CD8-positive, alpha-beta memory T cell (primary cell): ENCODE measurements at regions not wholly inside any gene's neighbourhood (a gene's known extent, or its start where the extent isn't known, plus 50 kb on each side); places are given as distances from the start of the nearest gene placed in this dataset.

ENCODE experiments used
- CTCF ChIA-PET: fragments of 350-600 bp; sonication (Branson Sonifier 250); formaldehyde crosslinking; loops from one replicate; lab custom pipeline; 2021; ENCODE audit warnings: antibody characterized with exemption; lab: Charles Lee
- POLR2A ChIA-PET: fragments of 350-600 bp; sonication (Branson Sonifier 250); formaldehyde crosslinking; loops from one replicate; lab custom pipeline; 2021; ENCODE audit warnings: antibody characterized with exemption; lab: Charles Lee
- DNase-seq, 5 donors: peaks; one replicate each; pipeline versions ENCODE4 v3.0.0 to v3.0.0-alpha.2; 2020 to 2022; ENCODE audit warnings: mixed read lengths in 1 of 5
- H3K27ac ChIP-seq: one replicate; pipeline ENCODE4 v1.7.0; 2013; ENCODE audit warnings: low read depth, mild to moderate bottlenecking, low read length, moderate library complexity
- H3K27me3 ChIP-seq: 2 replicates; pipeline ENCODE4 v1.7.0; 2013; ENCODE audit warnings: low read length, mild to moderate bottlenecking; ENCODE audit not compliant: insufficient read depth, poor library complexity, severe bottlenecking
- H3K36me3 ChIP-seq: 2 replicates; pipeline ENCODE4 v1.7.0; 2013; ENCODE audit warnings: mild to moderate bottlenecking, low read length, moderate library complexity; ENCODE audit not compliant: insufficient read depth
- H3K4me1 ChIP-seq: 2 replicates; pipeline ENCODE4 v1.7.0; 2013; ENCODE audit warnings: mild to moderate bottlenecking, low read length, moderate library complexity; ENCODE audit not compliant: insufficient read depth
- H3K4me3 ChIP-seq: 2 replicates; pipeline ENCODE4 v1.7.0; 2013; ENCODE audit warnings: mild to moderate bottlenecking, low read length
- H3K9me3 ChIP-seq: 2 replicates; pipeline ENCODE4 v1.7.0; 2013; ENCODE audit warnings: mild to moderate bottlenecking, low read length
- H3K27ac Mint-ChIP-seq, 8 donors: one replicate each; pipeline ENCODE4 v1.8.0; 2020 to 2021; ENCODE audit warnings: mixed read lengths in 8 of 8, mild to moderate bottlenecking in 6 of 8, inconsistent platforms in 3 of 8, moderate library complexity in 3 of 8
- H3K27me3 Mint-ChIP-seq, 2 donors: one replicate each; pipeline ENCODE4 v1.8.0; 2020 to 2021; ENCODE audit warnings: mixed read lengths in 2 of 2, mild to moderate bottlenecking in 1 of 2, moderate library complexity in 1 of 2
- H3K36me3 Mint-ChIP-seq, 3 donors: one replicate each; pipeline ENCODE4 v1.8.0; 2020 to 2021; ENCODE audit warnings: mixed read lengths in 3 of 3, inconsistent platforms in 1 of 3, mild to moderate bottlenecking in 1 of 3
- H3K4me1 Mint-ChIP-seq, 3 donors: one replicate each; pipeline ENCODE4 v1.8.0; 2020 to 2021; ENCODE audit warnings: mixed read lengths in 3 of 3, inconsistent platforms in 1 of 3, mild to moderate bottlenecking in 1 of 3
- H3K4me3 Mint-ChIP-seq, 7 donors: one replicate each; pipeline ENCODE4 v1.8.0; 2020 to 2021; ENCODE audit warnings: mixed read lengths in 7 of 7, mild to moderate bottlenecking in 6 of 7, moderate library complexity in 4 of 7, inconsistent platforms in 2 of 7
- H3K9me3 Mint-ChIP-seq, 5 donors: one replicate each; pipeline ENCODE4 v1.8.0; 2020 to 2022; ENCODE audit warnings: mixed read lengths in 5 of 5, mild to moderate bottlenecking in 3 of 5, moderate library complexity in 2 of 5, inconsistent platforms in 1 of 5

DNA sequence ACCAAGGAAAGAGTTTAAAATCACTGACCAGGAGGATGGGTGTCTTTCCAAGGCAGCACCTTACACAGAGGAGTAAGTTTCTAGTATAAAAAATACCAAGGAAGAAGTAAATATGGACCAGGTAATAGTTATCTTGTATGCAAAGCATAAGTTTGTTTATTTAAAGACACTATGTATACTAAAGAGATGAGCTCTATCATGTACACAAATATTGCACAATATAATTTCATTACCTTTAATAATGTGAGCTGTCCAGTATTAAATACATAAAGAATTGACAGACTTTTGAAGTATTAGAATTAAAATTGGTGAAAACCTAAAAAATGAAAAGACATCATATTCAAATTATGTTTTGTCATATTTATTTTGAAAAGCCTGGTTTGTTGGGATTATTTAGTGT, 322.0 kb upstream of the MIR17HG start:
- Histone ChIP-seq H3K4me1 (no peaks in the 10 kb centered on the region), H3K36me3 (no peaks in the 10 kb centered on the region), H3K27me3 (no peaks in the 10 kb centered on the region), H3K4me3 (no peak overlapping the region), H3K27ac (no peak overlapping the region), H3K9me3 (no peaks in the 10 kb centered on the region)
- no peaks in the 10 kb centered on the region for H3K36me3 Mint-ChIP-seq
- H3K9me3 Mint-ChIP-seq, result peaks cover 2 to 7% (median 5%) of the 10 kb centered on the region in 5 donors
- no peaks in the 10 kb centered on the region for H3K4me1 Mint-ChIP-seq
- H3K4me3 Mint-ChIP-seq, result no peak overlapping the region
- H3K27ac Mint-ChIP-seq, result no peak overlapping the region
- no peaks in the 10 kb centered on the region for H3K27me3 Mint-ChIP-seq
- CTCF ChIA-PET, result no interaction called here
- no peak for DNase-seq
- POLR2A ChIA-PET, result no interaction called here

DNA sequence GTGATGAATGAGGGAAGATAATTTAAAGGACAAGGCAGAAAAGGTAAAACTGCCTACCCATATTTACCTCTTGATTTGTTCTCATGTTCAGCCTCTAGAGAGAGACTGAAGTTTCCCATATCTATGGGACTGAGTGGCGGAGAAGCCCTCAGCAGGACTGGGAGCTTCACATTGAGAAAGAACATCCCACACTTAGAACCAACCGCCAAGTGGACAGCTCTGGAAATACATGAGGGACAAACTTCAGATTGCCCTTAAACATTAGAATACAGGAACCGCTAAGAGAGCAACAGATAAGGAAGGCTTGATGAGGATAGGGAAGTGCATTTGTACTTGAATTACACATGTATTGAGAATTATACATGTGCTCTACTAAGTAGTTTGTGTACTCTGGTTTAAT, 316.0 kb upstream of the MIR17HG start:
- CTCF ChIA-PET, result no interaction called here
- H3K9me3 ChIP-seq, result no peaks in the 10 kb centered on the region
- no peak overlapping the region for H3K27ac ChIP-seq
- no peak overlapping the region for H3K27ac Mint-ChIP-seq
- no peak overlapping the region for H3K4me3 ChIP-seq
- H3K27me3 Mint-ChIP-seq, result no peaks in the 10 kb centered on the region
- no peaks in the 10 kb centered on the region for H3K36me3 Mint-ChIP-seq
- no peaks in the 10 kb centered on the region for H3K4me1 Mint-ChIP-seq
- H3K4me3 Mint-ChIP-seq, result no peak overlapping the region
- no peaks in the 10 kb centered on the region for H3K27me3 ChIP-seq
- DNase-seq, result no peak
- no peaks in the 10 kb centered on the region for H3K4me1 ChIP-seq
- H3K9me3 Mint-ChIP-seq, result peaks cover 0 to 10% (median 5%) of the 10 kb centered on the region in 5 donors
- POLR2A ChIA-PET, result no interaction called here
- no peaks in the 10 kb centered on the region for H3K36me3 ChIP-seq

DNA sequence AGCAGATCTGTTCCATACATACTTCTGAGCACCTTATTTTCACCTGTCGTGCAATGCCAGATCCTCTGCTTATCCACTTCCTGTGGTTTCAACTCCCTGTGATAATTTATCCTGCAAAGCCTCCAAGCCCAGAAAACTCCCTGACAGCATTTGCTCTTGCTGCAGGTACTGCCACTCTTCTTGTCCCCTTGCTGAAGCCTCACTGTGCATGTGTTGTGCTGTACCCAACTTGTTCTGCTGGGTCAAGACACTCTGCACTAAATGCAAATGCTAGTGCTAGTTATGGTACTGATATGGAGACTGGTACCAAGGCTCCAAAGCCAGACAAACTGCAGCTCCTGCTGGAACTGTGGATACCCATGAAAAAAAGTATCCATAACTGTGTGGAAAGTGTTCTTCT, 315.4 kb upstream of the MIR17HG start:
- Mint-ChIP-seq H3K27me3 (no peaks in the 10 kb centered on the region), H3K9me3 (peaks cover 2 to 11% (median 4%) of the 10 kb centered on the region in 5 donors), H3K36me3 (no peaks in the 10 kb centered on the region), H3K27ac (no peak overlapping the region), H3K4me3 (no peak overlapping the region), H3K4me1 (no peaks in the 10 kb centered on the region)
- no peaks in the 10 kb centered on the region for H3K36me3 ChIP-seq
- DNase-seq, result no peak
- POLR2A ChIA-PET, result no interaction called here
- H3K4me1 ChIP-seq, result no peaks in the 10 kb centered on the region
- H3K4me3 ChIP-seq, result no peak overlapping the region
- H3K9me3 ChIP-seq, result no peaks in the 10 kb centered on the region
- H3K27ac ChIP-seq, result no peak overlapping the region
- CTCF ChIA-PET, result no interaction called here
- H3K27me3 ChIP-seq, result no peaks in the 10 kb centered on the region

DNA sequence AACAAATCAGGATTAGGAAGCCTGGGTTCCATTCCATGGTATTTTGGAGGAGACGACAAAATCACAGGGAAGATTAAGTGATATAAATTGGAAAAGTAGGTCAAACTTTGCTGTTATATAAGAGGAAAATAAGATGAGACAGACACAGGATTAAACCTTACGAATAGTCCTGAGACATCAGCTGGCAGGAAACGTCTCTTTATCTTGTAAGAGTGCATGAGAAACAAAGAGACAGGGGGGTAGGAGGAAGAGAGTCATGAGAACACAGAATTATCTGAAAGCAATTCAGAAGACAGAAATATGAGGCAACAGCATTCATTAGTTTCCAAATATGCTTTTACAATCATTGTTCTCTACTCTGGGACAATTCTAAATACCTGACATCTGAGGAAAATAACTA, 310.6 kb upstream of the MIR17HG start:
- H3K27ac Mint-ChIP-seq, result no peak overlapping the region
- POLR2A ChIA-PET, result no interaction called here

GRCh38 chr13:91042870-91043269, 304.6 kb upstream of the MIR17HG start:
- no peaks in the 10 kb centered on the region for H3K9me3 Mint-ChIP-seq

More for the DNA sequence above, 310.6 kb upstream of the MIR17HG start:
- Histone ChIP-seq H3K27me3 (no peaks in the 10 kb centered on the region), H3K9me3 (no peaks in the 10 kb centered on the region), H3K4me3 (no peak overlapping the region), H3K27ac (no peak overlapping the region), H3K36me3 (no peaks in the 10 kb centered on the region), H3K4me1 (no peaks in the 10 kb centered on the region)
- no peak for DNase-seq
- H3K4me1 Mint-ChIP-seq, result no peaks in the 10 kb centered on the region
- H3K9me3 Mint-ChIP-seq, result peaks cover 0 to 8% (median 3%) of the 10 kb centered on the region in 5 donors
- CTCF ChIA-PET, result no interaction called here
- no peaks in the 10 kb centered on the region for H3K27me3 Mint-ChIP-seq
- no peak overlapping the region for H3K4me3 Mint-ChIP-seq
- H3K36me3 Mint-ChIP-seq, result no peaks in the 10 kb centered on the region

GRCh38 chr13:91045351-91046034, 302.0 kb upstream of the MIR17HG start:
- CTCF ChIA-PET, result no interaction called here
- no peaks in the 10 kb centered on the region for H3K27me3 ChIP-seq
- no peaks in the 10 kb centered on the region for H3K4me1 ChIP-seq
- H3K27ac Mint-ChIP-seq, result no peak overlapping the region
- H3K36me3 ChIP-seq, result no peaks in the 10 kb centered on the region
- H3K36me3 Mint-ChIP-seq, result no peaks in the 10 kb centered on the region
- H3K9me3 ChIP-seq, result no peaks in the 10 kb centered on the region
- H3K4me3 Mint-ChIP-seq, result no peak overlapping the region
- H3K27ac ChIP-seq, result no peak overlapping the region
- POLR2A ChIA-PET, result no interaction called here
- no peak for DNase-seq
- H3K4me3 ChIP-seq, result no peak overlapping the region
- H3K27me3 Mint-ChIP-seq, result no peaks in the 10 kb centered on the region
- peaks cover 0 to 2% (median 0%) of the 10 kb centered on the region in 5 donors for H3K9me3 Mint-ChIP-seq
- no peaks in the 10 kb centered on the region for H3K4me1 Mint-ChIP-seq

More at GRCh38 chr13:91042870-91043269, 304.6 kb upstream of the MIR17HG start:
- Histone ChIP-seq H3K9me3 (no peaks in the 10 kb centered on the region), H3K27ac (no peak overlapping the region), H3K36me3 (no peaks in the 10 kb centered on the region), H3K4me1 (no peaks in the 10 kb centered on the region), H3K27me3 (no peaks in the 10 kb centered on the region), H3K4me3 (no peak overlapping the region)
- H3K4me1 Mint-ChIP-seq, result no peaks in the 10 kb centered on the region
- H3K27ac Mint-ChIP-seq, result no peak overlapping the region
- ChIA-PET POLR2A (no interaction called here), CTCF (no interaction called here)
- DNase-seq, result no peak
- no peaks in the 10 kb centered on the region for H3K36me3 Mint-ChIP-seq
- H3K27me3 Mint-ChIP-seq, result no peaks in the 10 kb centered on the region
- no peak overlapping the region for H3K4me3 Mint-ChIP-seq

DNA sequence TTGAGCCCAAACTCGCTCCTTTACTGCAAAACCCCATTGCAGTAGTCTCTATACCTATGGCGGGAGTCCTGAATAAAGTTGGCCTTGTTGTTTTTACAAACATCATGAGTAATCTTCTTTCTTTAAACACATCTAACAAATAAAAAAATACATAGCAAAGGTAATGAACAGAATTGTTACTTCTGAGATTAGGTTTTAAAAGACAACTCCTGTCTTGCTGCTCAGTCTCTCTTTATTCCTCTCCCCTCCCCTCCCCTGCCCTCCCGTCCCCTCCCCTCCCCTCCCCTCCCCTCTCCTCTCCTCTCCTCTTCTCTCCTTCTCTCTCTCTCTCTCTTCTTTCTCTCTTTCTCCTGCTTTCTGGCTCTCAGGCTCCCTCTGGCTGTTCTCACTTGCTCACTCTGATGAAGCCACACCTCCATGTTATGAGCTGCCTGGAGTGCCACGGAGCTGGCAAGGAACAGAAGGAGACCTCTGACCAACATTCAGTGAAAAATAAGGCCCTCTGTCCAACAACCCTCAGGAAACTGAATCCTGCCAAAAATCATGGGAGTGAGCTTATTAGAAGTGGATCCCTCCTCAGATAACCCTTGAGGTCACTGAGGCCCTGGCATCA, 300.7 kb upstream of the MIR17HG start:
- ChIA-PET POLR2A (no interaction called here), CTCF (no interaction called here)
- no peak for DNase-seq
- Mint-ChIP-seq H3K36me3 (no peaks in the 10 kb centered on the region), H3K27ac (no peak overlapping the region), H3K4me3 (no peak overlapping the region), H3K9me3 (peaks cover 0 to 2% (median 0%) of the 10 kb centered on the region in 5 donors), H3K4me1 (no peaks in the 10 kb centered on the region), H3K27me3 (no peaks in the 10 kb centered on the region)
- no peaks in the 10 kb centered on the region for H3K9me3 ChIP-seq
- no peak overlapping the region for H3K27ac ChIP-seq
- H3K27me3 ChIP-seq, result no peaks in the 10 kb centered on the region
- H3K4me1 ChIP-seq, result no peaks in the 10 kb centered on the region
- H3K36me3 ChIP-seq, result no peaks in the 10 kb centered on the region
- no peak overlapping the region for H3K4me3 ChIP-seq

GRCh38 chr13:91050970-91051369, 296.5 kb upstream of the MIR17HG start:
- H3K27ac ChIP-seq, result no peak overlapping the region
- Mint-ChIP-seq H3K4me3 (no peak overlapping the region), H3K27ac (no peak overlapping the region), H3K27me3 (no peaks in the 10 kb centered on the region), H3K9me3 (peaks cover 0 to 5% (median 2%) of the 10 kb centered on the region in 5 donors), H3K36me3 (no peaks in the 10 kb centered on the region), H3K4me1 (no peaks in the 10 kb centered on the region)
- POLR2A ChIA-PET, result no interaction called here
- no peaks in the 10 kb centered on the region for H3K9me3 ChIP-seq
- no peaks in the 10 kb centered on the region for H3K27me3 ChIP-seq
- H3K4me1 ChIP-seq, result no peaks in the 10 kb centered on the region
- no peak for DNase-seq
- no peak overlapping the region for H3K4me3 ChIP-seq
- CTCF ChIA-PET, result no interaction called here
- H3K36me3 ChIP-seq, result no peaks in the 10 kb centered on the region
